Karpas-422 (cell line): ENCODE measurements at regions not wholly inside any gene's neighbourhood (a gene's known extent, or its start where the extent isn't known, plus 50 kb on each side); places are given as distances from the start of the nearest gene placed in this dataset.

Experiments
- DNase-seq: peaks from one replicate; pipeline ENCODE4 v3.0.0-alpha.2; 2015
- H2AFZ ChIP-seq: fragments of 200-600 bp; sonication (generic); 2 replicates; pipeline ENCODE4 v1.6.1; 2014; ENCODE audit warnings: antibody characterized with exemption, low read length, mixed read lengths
- H3K27ac ChIP-seq: fragments of 200-600 bp; sonication (generic); 2 replicates; pipeline ENCODE4 v1.5.1; 2014; ENCODE audit warnings: mild to moderate bottlenecking, low read length, moderate library complexity
- H3K27me3 ChIP-seq: fragments of 200-600 bp; sonication (generic); 2 replicates; pipeline ENCODE4 v1.6.1; 2014; ENCODE audit warnings: low read length, mixed read lengths
- H3K36me3 ChIP-seq: fragments of 200-600 bp; sonication (generic); 2 replicates; pipeline ENCODE4 v1.6.1; 2014; ENCODE audit warnings: low read length, mixed read lengths; ENCODE audit not compliant: insufficient read depth
- H3K4me1 ChIP-seq: fragments of 200-600 bp; sonication (generic); 2 replicates; pipeline ENCODE4 v1.6.1; 2014; ENCODE audit warnings: mild to moderate bottlenecking, low read length, mixed read lengths
- H3K4me2 ChIP-seq: fragments of 200-600 bp; sonication (generic); 2 replicates; pipeline ENCODE4 v1.6.1; 2014; ENCODE audit warnings: low read length, low read depth, mild to moderate bottlenecking; ENCODE audit not compliant: poor library complexity, severe bottlenecking
- H3K4me3 ChIP-seq: fragments of 200-600 bp; sonication (generic); 2 replicates; pipeline ENCODE4 v1.5.1; 2014; ENCODE audit warnings: mild to moderate bottlenecking, antibody characterized with exemption, low read length, mixed read lengths
- H3K79me2 ChIP-seq: fragments of 200-600 bp; sonication (generic); 2 replicates; pipeline ENCODE4 v1.6.1; 2014; ENCODE audit warnings: mild to moderate bottlenecking, low read length, mixed read lengths
- H3K9ac ChIP-seq: fragments of 200-600 bp; sonication (generic); 2 replicates; pipeline ENCODE4 v1.6.0; 2014; ENCODE audit warnings: low read length
- H3K9me2 ChIP-seq: fragments of 200-600 bp; sonication (generic), shearing (Covaris generic); replicated peaks from 2 replicates; pipeline ENCODE4 v1.6.0; 2014; ENCODE audit warnings: mild to moderate bottlenecking, low read length, moderate library complexity; ENCODE audit not compliant: insufficient read depth
- H3K9me3 ChIP-seq: fragments of 300-700, 200-600 bp; sonication (generic); 2 replicates; pipeline ENCODE4 v1.6.1; 2014; ENCODE audit warnings: low read length, mixed read lengths
- H4K20me1 ChIP-seq: fragments of 200-600 bp; sonication (generic); 2 replicates; pipeline ENCODE4 v1.6.1; 2014; ENCODE audit warnings: mild to moderate bottlenecking, antibody characterized with exemption, low read length, low read depth; ENCODE audit not compliant: insufficient read depth

DNA sequence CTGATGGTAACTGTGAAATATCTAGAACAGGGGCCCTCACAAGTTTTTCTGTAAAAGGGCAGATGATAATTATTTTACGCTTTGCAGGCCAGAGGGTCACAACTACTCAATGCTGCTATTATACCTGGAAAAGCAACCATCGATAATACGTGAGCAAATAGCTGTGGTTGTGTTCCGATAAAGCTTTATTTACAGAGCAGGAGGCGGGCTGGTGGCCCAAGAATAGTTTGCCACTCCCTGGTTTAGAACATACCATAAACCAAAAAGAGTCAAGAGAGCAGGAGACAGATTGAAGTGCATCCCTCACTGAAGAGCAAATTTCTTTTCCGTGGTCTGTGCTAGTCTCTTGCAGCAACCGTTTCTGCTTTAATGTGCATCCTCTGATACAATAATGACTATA, 77.9 kb upstream of the DYNLRB2 start:
- Histone ChIP-seq H3K4me1 (peaks cover 19% of the 10 kb centered on the region), H3K4me3 (no peak overlapping the region), H3K79me2 (no peaks in the 10 kb centered on the region), H4K20me1 (no peaks in the 10 kb centered on the region), H3K27ac (no peak overlapping the region), H3K4me2 (no peak overlapping the region), H3K9ac (no peak overlapping the region), H3K9me2 (no peaks in the 10 kb centered on the region), H3K27me3 (no peaks in the 10 kb centered on the region), H3K9me3 (no peaks in the 10 kb centered on the region), H3K36me3 (no peaks in the 10 kb centered on the region), H2AFZ (no peak overlapping the region)
- no peak for DNase-seq

DNA sequence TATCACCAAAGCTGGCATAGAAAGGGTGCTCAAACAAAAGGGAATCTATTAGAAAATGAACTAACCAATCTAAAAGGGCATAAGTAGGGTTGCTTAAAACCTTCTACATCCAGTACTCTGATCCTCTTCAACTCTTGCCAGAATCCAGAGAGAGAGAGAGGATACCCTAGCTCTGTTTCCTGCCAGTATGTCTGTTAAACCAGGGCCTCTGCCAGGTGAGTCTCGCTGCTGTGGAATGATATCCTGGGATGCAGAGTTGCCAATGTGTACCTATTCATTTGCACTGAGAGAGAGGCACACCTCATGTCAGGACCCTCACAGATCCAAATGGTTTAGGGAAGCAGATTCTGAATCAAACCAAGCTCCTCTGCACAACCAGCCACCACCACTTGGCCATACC, 79.8 kb upstream of the DYNLRB2 start:
- H3K79me2 ChIP-seq = no peaks in the 10 kb centered on the region

DNA sequence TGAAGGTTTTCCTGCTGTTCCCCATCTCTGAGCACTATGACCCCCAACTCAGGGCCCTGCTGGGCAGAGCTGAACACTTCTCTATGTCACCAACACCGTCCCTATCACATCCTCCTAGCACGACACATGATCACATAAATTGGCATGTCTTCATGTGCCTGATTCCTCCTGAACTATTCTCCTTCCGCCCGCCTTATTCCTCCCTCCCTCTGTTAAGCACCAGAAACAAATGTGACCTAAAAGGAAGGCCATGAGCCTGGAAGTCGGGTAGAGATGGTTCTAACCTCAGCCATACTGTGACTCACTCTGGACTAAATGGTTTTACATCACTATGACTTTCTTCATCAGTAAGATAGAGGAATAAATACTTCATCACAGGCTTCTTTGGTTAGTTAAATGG, 80.8 kb upstream of the DYNLRB2 start:
- Histone ChIP-seq H3K27ac (no peak overlapping the region), H3K4me2 (no peak overlapping the region), H3K4me3 (no peak overlapping the region), H3K9me2 (no peaks in the 10 kb centered on the region), H3K9ac (no peak overlapping the region), H3K79me2 (no peaks in the 10 kb centered on the region), H3K9me3 (no peaks in the 10 kb centered on the region), H3K4me1 (no peaks in the 10 kb centered on the region), H2AFZ (no peak overlapping the region), H4K20me1 (no peaks in the 10 kb centered on the region), H3K27me3 (peaks cover 4% of the 10 kb centered on the region; the same call in 1 of the 2 replicates), H3K36me3 (no peaks in the 10 kb centered on the region)
- DNase-seq = no peak

More for the DNA sequence above, 79.8 kb upstream of the DYNLRB2 start:
- Histone ChIP-seq H2AFZ (no peak overlapping the region), H3K4me3 (no peak overlapping the region), H3K4me1 (peaks cover 8% of the 10 kb centered on the region), H3K9me2 (no peaks in the 10 kb centered on the region), H3K4me2 (no peak overlapping the region), H3K9ac (no peak overlapping the region), H4K20me1 (no peaks in the 10 kb centered on the region), H3K27me3 (peaks cover 4% of the 10 kb centered on the region; the same call in 1 of the 2 replicates), H3K9me3 (no peaks in the 10 kb centered on the region), H3K27ac (no peak overlapping the region), H3K36me3 (no peaks in the 10 kb centered on the region)
- no peak for DNase-seq

DNA sequence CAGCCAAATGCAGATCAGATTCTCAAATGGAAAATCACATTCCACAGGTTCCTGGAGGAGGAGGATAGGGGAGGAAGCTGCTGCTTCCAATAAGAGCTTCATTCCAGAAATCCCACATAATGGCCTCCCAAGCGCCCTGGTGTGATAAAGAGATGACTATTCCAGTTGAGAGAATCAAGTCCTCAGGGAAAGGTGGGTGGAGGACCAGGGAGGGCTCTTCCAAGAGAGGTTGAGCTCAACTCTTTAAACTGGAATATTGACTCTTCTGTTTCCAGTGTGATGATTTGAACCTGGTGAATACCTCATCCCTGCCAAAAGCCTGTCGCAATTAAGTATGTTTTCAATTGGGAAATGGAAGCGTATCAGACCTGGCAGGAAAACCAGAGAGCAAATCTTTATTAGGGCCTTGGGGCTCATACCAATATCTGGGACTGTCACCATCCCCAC, 81.4 kb upstream of the DYNLRB2 start:
- no peaks in the 10 kb centered on the region for H3K9me3 ChIP-seq
- H4K20me1 ChIP-seq = no peaks in the 10 kb centered on the region
- no peaks in the 10 kb centered on the region for H3K4me1 ChIP-seq
- no peak overlapping the region for H3K4me3 ChIP-seq
- no peak overlapping the region for H2AFZ ChIP-seq
- DNase-seq = no peak
- no peaks in the 10 kb centered on the region for H3K79me2 ChIP-seq
- H3K27me3 ChIP-seq = peaks cover 4% of the 10 kb centered on the region; the same call in 1 of the 2 replicates
- no peaks in the 10 kb centered on the region for H3K9me2 ChIP-seq
- no peak overlapping the region for H3K4me2 ChIP-seq
- H3K27ac ChIP-seq = no peak overlapping the region
- no peak overlapping the region for H3K9ac ChIP-seq
- H3K36me3 ChIP-seq = no peaks in the 10 kb centered on the region

DNA sequence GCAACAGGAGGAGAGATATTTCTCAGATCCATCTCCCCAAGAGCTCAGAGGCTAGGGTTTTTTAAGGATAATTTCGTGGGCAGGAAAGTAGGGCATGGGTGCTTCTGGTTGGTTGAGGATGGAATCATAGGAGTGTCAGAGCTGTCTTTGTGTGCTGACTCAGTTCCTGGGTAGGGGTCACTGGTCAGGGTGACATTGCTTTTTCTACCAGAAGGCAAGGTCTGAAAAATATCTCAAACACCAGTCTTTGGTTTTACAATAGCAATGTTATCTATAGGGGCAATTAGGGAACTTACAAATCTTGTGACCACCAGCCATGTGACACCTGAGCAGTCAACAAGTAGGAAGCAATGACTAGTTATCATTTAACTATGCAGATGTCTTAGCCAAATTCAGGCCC, 82.9 kb upstream of the DYNLRB2 start:
- Histone ChIP-seq H3K9ac (no peak overlapping the region), H3K4me2 (no peak overlapping the region), H3K4me3 (no peak overlapping the region), H3K79me2 (no peaks in the 10 kb centered on the region), H3K9me2 (no peaks in the 10 kb centered on the region), H3K4me1 (no peaks in the 10 kb centered on the region), H3K27me3 (peaks cover 4% of the 10 kb centered on the region; the same call in 1 of the 2 replicates), H2AFZ (no peak overlapping the region), H3K27ac (no peak overlapping the region), H4K20me1 (no peaks in the 10 kb centered on the region), H3K36me3 (no peaks in the 10 kb centered on the region), H3K9me3 (no peaks in the 10 kb centered on the region)
- no peak for DNase-seq

DNA sequence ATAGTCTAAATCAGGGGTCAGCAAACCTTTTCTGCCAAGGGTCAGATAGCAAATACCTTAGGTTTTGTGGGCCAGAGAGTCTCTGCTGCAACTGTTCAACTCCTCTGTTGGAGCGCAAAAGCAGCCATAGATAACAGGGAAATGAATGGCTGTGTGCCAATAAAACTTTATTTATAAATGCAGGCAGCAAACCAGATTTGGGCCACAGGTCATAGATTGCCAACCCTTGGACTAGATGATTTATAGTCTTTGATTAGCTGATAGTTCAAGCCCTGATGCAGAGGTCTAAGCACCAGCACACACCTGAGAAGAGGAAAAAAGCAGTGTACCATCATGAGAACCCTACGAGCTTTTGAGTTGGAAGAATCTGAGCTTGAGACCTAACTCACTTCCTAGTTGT, 86.0 kb upstream of the DYNLRB2 start:
- DNase-seq = no peak
- no peaks in the 10 kb centered on the region for H3K9me3 ChIP-seq
- no peak overlapping the region for H3K4me3 ChIP-seq
- no peaks in the 10 kb centered on the region for H4K20me1 ChIP-seq
- H2AFZ ChIP-seq = no peak overlapping the region
- peaks cover 4% of the 10 kb centered on the region; the same call in 1 of the 2 replicates for H3K27me3 ChIP-seq
- no peak overlapping the region for H3K27ac ChIP-seq
- H3K79me2 ChIP-seq = no peaks in the 10 kb centered on the region
- no peaks in the 10 kb centered on the region for H3K9me2 ChIP-seq
- no peak overlapping the region for H3K9ac ChIP-seq
- H3K4me1 ChIP-seq = no peaks in the 10 kb centered on the region
- H3K36me3 ChIP-seq = no peaks in the 10 kb centered on the region
- no peak overlapping the region for H3K4me2 ChIP-seq

DNA sequence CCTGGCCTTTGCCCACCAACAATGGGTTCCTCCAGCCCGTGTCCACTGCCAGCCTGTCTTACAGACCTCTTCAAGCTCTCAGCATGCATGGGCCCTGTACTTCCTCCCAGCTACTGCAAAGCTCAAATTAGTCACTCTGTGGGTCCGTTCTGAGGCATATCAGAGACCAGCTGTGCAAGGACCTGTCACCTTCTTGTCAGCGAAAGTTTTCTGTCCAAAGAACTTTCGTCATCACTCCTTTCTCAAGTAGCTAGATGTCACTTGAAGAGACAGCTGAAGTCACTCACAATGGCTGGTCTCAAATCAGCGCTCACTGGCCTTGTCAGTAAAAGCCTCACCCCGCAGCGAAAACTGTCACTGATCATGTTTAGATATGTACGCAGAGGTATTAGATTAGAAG, 91.4 kb upstream of the DYNLRB2 start:
- Histone ChIP-seq H3K27me3 (no peaks in the 10 kb centered on the region), H2AFZ (no peak overlapping the region), H3K4me2 (no peak overlapping the region), H3K9ac (no peak overlapping the region), H3K79me2 (no peaks in the 10 kb centered on the region), H3K4me1 (no peaks in the 10 kb centered on the region), H3K27ac (no peak overlapping the region), H3K4me3 (no peak overlapping the region), H3K9me2 (no peaks in the 10 kb centered on the region), H3K36me3 (no peaks in the 10 kb centered on the region), H3K9me3 (no peaks in the 10 kb centered on the region), H4K20me1 (no peaks in the 10 kb centered on the region)
- DNase-seq = no peak

DNA sequence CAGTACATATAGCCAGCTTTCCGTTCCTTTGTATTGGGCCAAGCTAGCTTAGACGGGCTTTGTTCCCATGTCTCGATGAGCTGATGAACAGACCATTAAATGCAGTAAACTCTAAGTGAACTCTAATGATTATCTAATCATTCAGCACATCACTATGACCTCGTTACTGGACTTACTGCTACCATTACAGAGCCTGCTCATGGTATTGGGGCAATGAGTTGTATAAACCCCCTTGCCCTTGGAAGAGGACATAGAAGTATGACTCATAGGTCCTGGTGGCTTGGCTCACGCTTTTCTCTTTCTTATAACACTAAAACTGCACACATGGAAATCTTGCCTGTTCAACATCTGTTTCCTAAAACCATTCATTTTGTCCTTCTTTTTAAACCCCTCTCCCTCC, 93.6 kb upstream of the DYNLRB2 start:
- Histone ChIP-seq H3K9ac (no peak overlapping the region), H3K9me3 (no peaks in the 10 kb centered on the region), H3K27me3 (no peaks in the 10 kb centered on the region), H3K4me2 (no peak overlapping the region), H3K9me2 (no peaks in the 10 kb centered on the region), H3K79me2 (no peaks in the 10 kb centered on the region), H3K27ac (no peak overlapping the region), H2AFZ (no peak overlapping the region), H3K4me3 (no peak overlapping the region), H4K20me1 (no peaks in the 10 kb centered on the region), H3K36me3 (no peaks in the 10 kb centered on the region), H3K4me1 (no peaks in the 10 kb centered on the region)
- DNase-seq = no peak

DNA sequence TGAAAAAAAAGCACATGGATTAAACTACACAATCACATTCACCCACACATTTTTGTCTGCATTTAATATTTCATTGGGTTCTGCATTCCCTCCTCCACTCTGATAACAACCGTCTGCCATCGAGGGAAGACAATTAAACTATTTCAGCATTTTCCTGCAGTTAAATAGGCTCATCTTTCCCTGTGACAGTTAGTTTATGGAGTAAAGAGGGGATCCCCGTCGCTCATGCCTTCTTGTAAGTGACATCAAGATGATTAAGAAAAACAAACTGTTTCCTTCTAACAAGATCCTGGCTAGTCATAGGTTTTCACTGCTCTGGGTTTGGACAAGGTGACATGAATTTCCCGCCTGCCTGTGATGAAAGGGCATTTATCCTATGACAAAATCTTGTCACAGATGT, 98.0 kb upstream of the DYNLRB2 start:
- no peaks in the 10 kb centered on the region for H3K4me1 ChIP-seq
- no peaks in the 10 kb centered on the region for H3K9me3 ChIP-seq
- H3K9me2 ChIP-seq = no peaks in the 10 kb centered on the region
- no peak overlapping the region for H3K9ac ChIP-seq
- no peak overlapping the region for H3K4me3 ChIP-seq
- H4K20me1 ChIP-seq = no peaks in the 10 kb centered on the region
- no peak overlapping the region for H2AFZ ChIP-seq
- H3K4me2 ChIP-seq = no peak overlapping the region
- no peaks in the 10 kb centered on the region for H3K79me2 ChIP-seq
- no peak overlapping the region for H3K27ac ChIP-seq
- no peaks in the 10 kb centered on the region for H3K36me3 ChIP-seq
- no peaks in the 10 kb centered on the region for H3K27me3 ChIP-seq
- DNase-seq = no peak
